ENCODE measurements at regions not wholly inside any gene's neighbourhood (a gene's known extent, or its start where the extent isn't known, plus 50 kb on each side); places are given as distances from the start of the nearest gene placed in this dataset.

DNA sequence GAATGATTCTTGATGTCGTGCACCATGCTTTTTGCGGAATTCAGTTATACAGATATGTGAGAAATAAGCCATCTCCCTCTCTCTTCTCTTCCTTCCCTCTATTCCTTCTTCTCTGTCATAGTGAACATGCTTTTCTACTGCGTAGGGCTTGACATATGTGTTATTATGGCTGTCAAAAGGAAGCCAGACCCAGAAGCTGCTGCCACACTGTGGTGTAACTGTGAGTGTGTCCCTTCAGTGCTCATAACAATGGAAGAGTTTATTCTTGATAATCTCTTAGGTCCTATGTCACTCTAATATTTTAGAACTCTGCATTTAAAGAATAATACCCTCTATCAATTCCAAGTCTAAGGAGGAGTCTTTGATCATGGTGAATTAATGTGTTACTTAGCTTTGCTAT, 208.9 kb upstream of the TMTC4 start:
- TF ChIP-seq, protein P1, sequence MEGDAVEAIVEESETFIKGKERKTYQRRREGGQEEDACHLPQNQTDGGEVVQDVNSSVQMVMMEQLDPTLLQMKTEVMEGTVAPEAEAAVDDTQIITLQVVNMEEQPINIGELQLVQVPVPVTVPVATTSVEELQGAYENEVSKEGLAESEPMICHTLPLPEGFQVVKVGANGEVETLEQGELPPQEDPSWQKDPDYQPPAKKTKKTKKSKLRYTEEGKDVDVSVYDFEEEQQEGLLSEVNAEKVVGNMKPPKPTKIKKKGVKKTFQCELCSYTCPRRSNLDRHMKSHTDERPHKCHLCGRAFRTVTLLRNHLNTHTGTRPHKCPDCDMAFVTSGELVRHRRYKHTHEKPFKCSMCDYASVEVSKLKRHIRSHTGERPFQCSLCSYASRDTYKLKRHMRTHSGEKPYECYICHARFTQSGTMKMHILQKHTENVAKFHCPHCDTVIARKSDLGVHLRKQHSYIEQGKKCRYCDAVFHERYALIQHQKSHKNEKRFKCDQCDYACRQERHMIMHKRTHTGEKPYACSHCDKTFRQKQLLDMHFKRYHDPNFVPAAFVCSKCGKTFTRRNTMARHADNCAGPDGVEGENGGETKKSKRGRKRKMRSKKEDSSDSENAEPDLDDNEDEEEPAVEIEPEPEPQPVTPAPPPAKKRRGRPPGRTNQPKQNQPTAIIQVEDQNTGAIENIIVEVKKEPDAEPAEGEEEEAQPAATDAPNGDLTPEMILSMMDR (IDR thresholded peaks at IDR 0.05; ENCODE audit: poor library complexity): peak; percentile 19
- no peak for TF ChIP-seq EZH2 (IDR thresholded peaks at IDR 0.05; ENCODE audit: borderline replicate concordance)

Measured in hepatocyte (in vitro differentiated cells).